GM18907 (cell line): ENCODE measurements at regions not wholly inside any gene's neighbourhood (a gene's known extent, or its start where the extent isn't known, plus 50 kb on each side); places are given as distances from the start of the nearest gene placed in this dataset.
"Not testable (repeated sequence)": the region's sequence is repeated elsewhere in the genome, so short reads cannot be mapped to it uniquely, and the experiment has no call there.

ENCODE experiments used
- ATAC-seq: cut with Tn5 transposase; IDR thresholded peaks from one replicate; pipeline ENCODE4 v1.9.1; 2021; ENCODE audit warnings: mild to moderate bottlenecking, moderate library complexity; ENCODE audit not compliant: unreplicated experiment

DNA sequence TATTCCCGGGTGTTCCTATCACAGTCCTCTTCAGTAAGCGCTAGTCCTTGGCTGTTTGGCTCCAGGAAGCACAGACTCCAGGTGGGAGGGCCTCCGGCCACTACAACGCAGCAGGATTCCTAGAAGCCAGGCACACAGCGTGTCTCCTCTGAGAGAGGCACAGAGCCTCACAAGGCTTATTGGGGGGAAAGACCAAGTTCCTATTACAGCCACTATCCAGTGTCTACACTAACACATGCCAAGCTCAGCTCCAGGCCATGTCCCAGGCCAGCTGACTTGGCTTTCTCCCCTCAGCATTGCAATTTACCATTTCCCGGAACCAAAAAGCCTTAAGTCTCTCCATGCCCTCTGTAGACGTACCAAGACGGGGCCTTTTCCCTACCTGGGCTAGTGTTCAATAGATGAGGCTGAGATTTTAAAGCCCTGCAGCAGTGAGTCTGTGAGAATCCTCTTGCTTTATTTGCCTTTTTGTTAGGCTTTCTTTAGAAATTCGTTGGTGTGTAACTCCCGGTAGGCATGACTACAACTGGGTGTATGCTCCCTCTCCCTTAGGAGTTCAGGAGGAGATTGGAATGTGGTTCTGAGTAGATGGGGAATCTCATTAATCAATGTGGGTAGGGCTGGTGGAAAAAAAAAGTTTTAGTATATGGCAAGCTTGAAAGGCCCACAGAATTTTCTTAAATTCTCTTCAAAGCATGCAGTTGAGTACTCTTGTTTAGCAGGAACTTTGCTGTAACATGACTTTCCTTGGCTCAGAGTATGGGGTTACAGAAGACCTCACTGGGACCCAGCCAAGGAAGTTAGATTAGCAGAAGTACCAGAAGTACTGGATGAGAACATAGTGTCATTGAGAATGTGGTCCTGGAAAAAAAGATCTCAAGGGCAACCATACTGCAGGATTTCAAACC, 84.3 kb upstream of the SLC1A3 start:
- no peak for ATAC-seq

DNA sequence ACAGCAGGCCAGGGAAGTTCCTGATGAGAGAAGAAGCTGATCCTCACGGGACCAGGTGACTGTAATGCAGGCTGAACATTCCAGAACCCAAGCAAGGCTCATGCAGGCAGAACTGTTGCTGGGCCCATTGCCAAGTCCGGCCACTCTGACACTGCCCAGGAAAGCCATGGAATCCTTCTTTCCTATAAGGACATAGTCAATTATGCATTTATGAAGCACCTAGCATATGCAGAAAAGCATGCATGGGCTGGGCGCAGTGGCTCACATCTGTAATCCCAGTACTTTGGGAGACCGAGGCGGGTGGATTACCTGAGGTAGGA, 83.7 kb upstream of the SLC1A3 start:
- ATAC-seq, result no peak

DNA sequence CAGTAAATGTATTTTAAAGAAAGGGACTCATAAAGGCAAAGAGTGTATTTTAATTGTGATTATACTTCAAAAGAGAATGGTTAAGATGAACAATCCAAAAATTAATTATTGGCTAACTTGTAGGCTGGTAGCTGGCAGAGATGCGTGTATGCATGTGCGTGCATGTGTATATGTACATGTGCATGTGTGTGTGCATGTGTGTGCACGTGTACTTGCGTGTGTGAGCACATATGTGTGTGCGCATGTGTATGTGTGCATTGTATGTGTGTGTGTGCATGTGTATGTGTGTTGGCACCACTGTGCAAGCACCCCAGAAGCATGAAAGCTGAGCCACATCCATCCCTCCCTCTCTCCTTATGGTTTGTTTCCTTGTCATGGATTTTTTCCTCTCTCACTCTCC, 83.0 kb upstream of the SLC1A3 start:
- ATAC-seq, result no peak

- no peak for ATAC-seq
These were observed 82.5 kb upstream of the SLC1A3 start for GRCh38 chr5:36523926-36524325.

DNA sequence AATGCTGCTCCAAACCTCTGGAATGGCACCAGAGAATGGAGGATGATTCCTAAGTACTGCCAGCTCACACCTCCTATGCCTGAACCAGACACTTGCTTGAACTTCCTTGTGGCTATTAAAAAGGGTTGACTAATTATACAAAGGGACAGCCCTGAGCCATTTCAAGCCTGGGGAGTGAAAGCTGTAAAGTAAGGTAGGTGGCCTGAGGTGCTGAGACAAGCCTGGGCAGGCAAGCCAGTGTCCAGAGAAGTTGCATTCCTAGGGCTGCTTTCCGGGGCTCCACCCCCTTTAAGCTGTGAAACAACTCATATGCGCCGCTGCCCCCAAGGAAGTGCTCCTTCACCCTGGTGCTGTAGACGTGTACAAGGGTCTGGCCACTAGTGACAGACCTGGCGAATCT, 79.9 kb upstream of the SLC1A3 start:
- no peak for ATAC-seq

DNA sequence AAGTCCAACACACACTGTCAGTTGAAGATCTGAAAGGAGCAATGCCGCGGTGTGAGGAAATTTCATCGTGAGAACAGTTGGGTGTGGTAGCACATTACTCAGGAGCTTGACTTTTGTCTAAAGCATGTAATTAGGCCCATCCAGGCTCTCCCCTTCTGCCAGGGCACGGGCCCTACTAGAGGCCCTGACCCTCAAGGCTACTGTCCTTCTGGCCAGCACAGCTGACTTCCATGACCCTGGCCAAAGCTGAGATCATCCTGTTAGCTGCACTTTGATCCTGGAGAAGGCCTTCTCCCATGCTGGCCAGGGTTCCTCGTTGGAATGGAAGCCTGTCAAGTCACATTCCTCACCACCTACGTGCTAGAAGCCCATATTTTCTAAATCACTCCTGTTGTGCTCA, 77.8 kb upstream of the SLC1A3 start:
- no peak for ATAC-seq

GRCh38 chr5:36529142-36529541, 77.3 kb upstream of the SLC1A3 start:
- ATAC-seq, result no peak

GRCh38 chr5:36530215-36530614, 76.2 kb upstream of the SLC1A3 start:
- no peak for ATAC-seq

GRCh38 chr5:36531401-36531800, 75.0 kb upstream of the SLC1A3 start:
- no peak for ATAC-seq

DNA sequence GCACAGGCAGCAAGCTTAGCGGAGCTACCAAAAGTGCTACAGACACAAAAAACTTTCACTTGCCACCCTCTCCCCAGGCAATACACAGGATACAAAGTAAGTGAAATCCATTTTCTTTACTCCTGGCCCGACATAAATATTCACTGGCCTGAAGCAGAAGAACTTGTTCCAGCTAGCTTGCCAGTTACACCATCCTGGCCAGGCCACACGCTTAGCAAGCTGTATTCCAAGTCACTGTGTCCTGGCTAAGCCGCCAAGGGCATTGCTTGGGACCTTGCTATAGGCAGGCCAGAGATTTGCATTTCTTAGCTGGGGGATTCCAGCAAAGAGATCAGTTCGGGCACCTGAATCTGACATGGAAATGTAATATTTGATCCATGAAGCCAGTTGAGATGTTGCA, 71.0 kb upstream of the SLC1A3 start:
- no peak for ATAC-seq

- no peak for ATAC-seq
These were observed 70.4 kb upstream of the SLC1A3 start for GRCh38 chr5:36535859-36536615.

GRCh38 chr5:36536616-36537005, 69.8 kb upstream of the SLC1A3 start:
- no peak for ATAC-seq

DNA sequence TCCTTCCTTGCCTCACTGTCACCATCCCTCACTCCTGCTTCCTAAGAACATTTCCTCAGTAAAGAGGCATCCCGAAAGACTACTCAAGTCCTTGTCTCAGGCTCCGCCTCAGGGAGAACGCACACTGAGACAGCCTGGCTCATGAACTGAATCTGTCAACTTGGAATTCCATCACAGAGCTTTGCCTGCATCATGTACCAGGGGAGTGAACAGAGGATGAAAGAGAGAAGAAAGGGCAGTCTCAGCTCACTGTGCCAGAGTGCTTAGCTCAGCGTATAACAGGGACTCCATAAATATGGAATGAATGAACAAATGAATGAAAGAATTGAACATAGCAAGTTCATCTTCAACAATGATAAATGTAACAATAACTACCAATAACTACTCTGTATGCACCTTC, 68.7 kb upstream of the SLC1A3 start:
- no peak for ATAC-seq

GRCh38 chr5:36552651-36553393, 53.6 kb upstream of the SLC1A3 start:
- no peak for ATAC-seq

DNA sequence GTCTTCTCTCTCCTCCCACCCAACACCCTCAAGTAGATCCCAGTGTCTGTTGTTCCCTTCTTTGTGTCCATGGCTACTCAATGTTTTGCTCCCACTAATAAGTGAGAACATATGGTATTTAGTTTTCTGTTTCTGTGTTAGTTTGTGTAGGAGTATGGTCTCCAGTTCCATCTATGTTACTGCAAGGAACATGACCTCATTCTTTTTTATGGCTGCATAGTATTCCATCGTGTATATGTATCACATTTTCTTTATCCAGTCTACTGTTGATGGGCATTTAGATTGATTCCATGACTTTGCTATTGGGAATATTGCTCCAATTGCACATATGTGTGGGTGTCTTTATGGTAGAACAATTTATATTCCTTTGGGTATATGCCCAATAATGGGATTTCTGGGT, 51.4 kb upstream of the SLC1A3 start:
- not testable (repeated sequence) for ATAC-seq
